Esophagus (tissue), 2 donors: ENCODE measurements at regions not wholly inside any gene's neighbourhood (a gene's known extent, or its start where the extent isn't known, plus 50 kb on each side); places are given as distances from the start of the nearest gene placed in this dataset.

ENCODE experiments used
- H3K27ac ChIP-seq, 2 donors: one replicate each; pipeline ENCODE4 v1.5.1; 2013; ENCODE audit warnings: low read depth in 2 of 2, mild to moderate bottlenecking in 2 of 2, inconsistent platforms in 1 of 2, low read length in 1 of 2, moderate library complexity in 1 of 2
- H3K27me3 ChIP-seq, 2 donors: one replicate each; pipeline ENCODE4 v1.6.1; 2013; ENCODE audit warnings: low read length in 2 of 2, control low read depth in 1 of 2, mild to moderate bottlenecking in 1 of 2; ENCODE audit not compliant: insufficient read depth in 2 of 2, control insufficient read depth in 1 of 2
- H3K36me3 ChIP-seq, 2 donors: one replicate each; pipeline ENCODE4 v1.6.1; 2013; ENCODE audit warnings: low read length in 1 of 2; ENCODE audit not compliant: control insufficient read depth in 2 of 2, insufficient read depth in 2 of 2
- H3K4me1 ChIP-seq, 2 donors: one replicate each; pipeline ENCODE4 v1.6.1; 2013; ENCODE audit warnings: low read length in 1 of 2; ENCODE audit not compliant: control insufficient read depth in 2 of 2, insufficient read depth in 2 of 2
- H3K4me3 ChIP-seq, 2 donors: one replicate each; pipeline ENCODE4 v1.5.1; 2013; ENCODE audit warnings: low read length in 2 of 2, mild to moderate bottlenecking in 2 of 2, low read depth in 1 of 2, moderate library complexity in 1 of 2
- H3K9me3 ChIP-seq, 2 donors: one replicate each; pipeline ENCODE4 v1.6.1; 2013; ENCODE audit warnings: mild to moderate bottlenecking in 2 of 2, low read depth in 1 of 2, low read length in 1 of 2, moderate library complexity in 1 of 2; ENCODE audit not compliant: control insufficient read depth in 2 of 2, insufficient read depth in 1 of 2
- WGBS, 2 donors: extraction: QIAGEN DNeasy Blood & Tissue Kit; methylation state at CpG; one replicate each; pipeline ENCODE4 v1.1.7; 2013; 5-methylcytosine and 5-hydroxymethylcytosine counted together
- donor health status: healthy with polysubstance abuse.
- donor health status: Bipolar disorder and iron deficiency.

- Histone ChIP-seq H3K27ac (no peak overlapping the region), H3K27me3 (no peaks in the 10 kb centered on the region), H3K36me3 (no peaks in the 10 kb centered on the region), H3K4me3 (no peak overlapping the region), H3K4me1 (no peaks in the 10 kb centered on the region), H3K9me3 (no peaks in the 10 kb centered on the region)
- WGBS, 2 donors = 68 to 71% methylated on average over 3 of the region's 3 CpGs
These were observed 143.3 kb upstream of the GMNC start for GRCh38 chr3:191005790-191006189.

- H3K27ac ChIP-seq = no peak overlapping the region
- no peak overlapping the region for H3K4me3 ChIP-seq
- WGBS, 2 donors = 50 to 56% methylated on average over 5 of the region's 5 CpGs
- no peaks in the 10 kb centered on the region for H3K36me3 ChIP-seq
- H3K27me3 ChIP-seq = no peaks in the 10 kb centered on the region
- no peaks in the 10 kb centered on the region for H3K4me1 ChIP-seq
- no peaks in the 10 kb centered on the region for H3K9me3 ChIP-seq
These were observed 141.2 kb upstream of the GMNC start for GRCh38 chr3:191003742-191004141.

GRCh38 chr3:190996181-190996775 is 133.8 kb upstream of the GMNC start:
- Histone ChIP-seq H3K36me3 (no peaks in the 10 kb centered on the region), H3K9me3 (no peaks in the 10 kb centered on the region), H3K27ac (no peak overlapping the region), H3K4me3 (no peak overlapping the region), H3K27me3 (no peaks in the 10 kb centered on the region), H3K4me1 (no peaks in the 10 kb centered on the region)
- 38 to 39% methylated on average over 3 of the region's 3 CpGs for WGBS, 2 donors

- Histone ChIP-seq H3K27me3 (no peaks in the 10 kb centered on the region), H3K36me3 (no peaks in the 10 kb centered on the region), H3K27ac (no peak overlapping the region), H3K4me1 (no peaks in the 10 kb centered on the region), H3K4me3 (no peak overlapping the region), H3K9me3 (no peaks in the 10 kb centered on the region)
- WGBS, 2 donors = 39 to 55% methylated on average over 1 of the region's 1 CpG
These were observed 132.7 kb upstream of the GMNC start for GRCh38 chr3:190995156-190995555.

GRCh38 chr3:190990898-190991297 is 128.4 kb upstream of the GMNC start:
- H3K36me3 ChIP-seq = no peaks in the 10 kb centered on the region
- H3K9me3 ChIP-seq = peaks cover 0 to 3% of the 10 kb centered on the region in 2 donors
- H3K4me1 ChIP-seq = no peaks in the 10 kb centered on the region
- no peaks in the 10 kb centered on the region for H3K27me3 ChIP-seq
- H3K27ac ChIP-seq = peak overlapping the region in 1 of 2 donors; percentile 13
- H3K4me3 ChIP-seq = no peak overlapping the region

GRCh38 chr3:190989218-190989617 is 126.7 kb upstream of the GMNC start:
- H3K4me1 ChIP-seq = no peaks in the 10 kb centered on the region
- WGBS, 2 donors = 73 to 74% methylated on average over 2 of the region's 2 CpGs
- H3K36me3 ChIP-seq = no peaks in the 10 kb centered on the region
- no peak overlapping the region for H3K4me3 ChIP-seq
- no peak overlapping the region for H3K27ac ChIP-seq
- H3K9me3 ChIP-seq = peaks cover 0 to 3% of the 10 kb centered on the region in 2 donors
- H3K27me3 ChIP-seq = no peaks in the 10 kb centered on the region

GRCh38 chr3:190988102-190988501 is 125.6 kb upstream of the GMNC start:
- no peaks in the 10 kb centered on the region for H3K27me3 ChIP-seq
- H3K4me3 ChIP-seq = no peak overlapping the region
- 62 to 69% methylated on average over 2 of the region's 2 CpGs for WGBS, 2 donors
- no peaks in the 10 kb centered on the region for H3K36me3 ChIP-seq
- H3K9me3 ChIP-seq = peaks cover 0 to 3% of the 10 kb centered on the region in 2 donors
- no peaks in the 10 kb centered on the region for H3K4me1 ChIP-seq
- H3K27ac ChIP-seq = no peak overlapping the region

- Histone ChIP-seq H3K9me3 (peaks cover 0 to 3% of the 10 kb centered on the region in 2 donors), H3K27me3 (no peaks in the 10 kb centered on the region), H3K4me3 (no peak overlapping the region), H3K27ac (no peak overlapping the region), H3K36me3 (no peaks in the 10 kb centered on the region), H3K4me1 (no peaks in the 10 kb centered on the region)
- WGBS, 2 donors = 84 to 87% methylated on average over 4 of the region's 4 CpGs
These were observed 122.2 kb upstream of the GMNC start for GRCh38 chr3:190984502-190985244.

GRCh38 chr3:190983875-190984274 is 121.4 kb upstream of the GMNC start:
- WGBS, 2 donors = 49 to 54% methylated on average over 1 of the region's 1 CpG
- Histone ChIP-seq H3K36me3 (no peaks in the 10 kb centered on the region), H3K4me1 (no peaks in the 10 kb centered on the region), H3K27ac (no peak overlapping the region), H3K27me3 (no peaks in the 10 kb centered on the region), H3K4me3 (no peak overlapping the region), H3K9me3 (peaks cover 0 to 3% of the 10 kb centered on the region in 2 donors)

GRCh38 chr3:190973771-190974170 is 111.3 kb upstream of the GMNC start:
- H3K4me1 ChIP-seq = no peaks in the 10 kb centered on the region
- no peak overlapping the region for H3K27ac ChIP-seq
- no peaks in the 10 kb centered on the region for H3K27me3 ChIP-seq
- 67 to 73% methylated on average over 3 of the region's 3 CpGs for WGBS, 2 donors
- H3K4me3 ChIP-seq = no peak overlapping the region
- H3K36me3 ChIP-seq = no peaks in the 10 kb centered on the region
- H3K9me3 ChIP-seq = no peaks in the 10 kb centered on the region
